ENCODE measurements at regions not wholly inside any gene's neighbourhood (a gene's known extent, or its start where the extent isn't known, plus 50 kb on each side); places are given as distances from the start of the nearest gene placed in this dataset.

DNA sequence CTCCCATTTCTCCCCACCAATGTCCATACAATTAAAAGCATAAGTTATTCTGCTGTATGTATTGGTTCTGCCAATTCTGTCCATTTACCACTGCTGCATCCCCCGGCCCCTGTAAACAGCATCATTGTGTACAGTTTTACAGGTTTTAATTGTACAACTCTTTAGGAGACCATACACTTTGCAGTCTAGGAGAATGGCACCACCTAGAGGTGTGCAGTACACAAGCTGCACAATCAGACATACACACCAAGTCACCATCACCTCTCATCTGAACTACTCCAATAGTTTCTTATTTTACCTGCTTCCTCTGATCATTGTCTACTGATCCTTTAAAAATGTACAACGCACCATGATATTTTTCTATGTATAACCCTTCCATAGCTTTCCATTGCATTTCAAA, 855.9 kb upstream of the KLHL1 start:
- no peak for FAIRE-seq
- no peak for DNase-seq (ENCODE audit: insufficient read length, low spot score)
- no peak for TF ChIP-seq TAF1 (IDR thresholded peaks at IDR 0.05; ENCODE audit: low read depth, low read length)
- no peak for TF ChIP-seq POLR2A (IDR thresholded peaks at IDR 0.05; ENCODE audit: low read depth, low read length)
- TF ChIP-seq PAX5 (IDR thresholded peaks at IDR 0.05; ENCODE audit: insufficient read depth, low read length, severe bottlenecking): no peak
- no peak for TF ChIP-seq POLR2AphosphoS5 (IDR thresholded peaks at IDR 0.05; ENCODE audit: low read depth, low read length)
- TF ChIP-seq POU2F2 (IDR thresholded peaks at IDR 0.05; ENCODE audit: low read depth, low read length): no peak
- TF ChIP-seq SPI1 (IDR thresholded peaks at IDR 0.05; ENCODE audit: low read depth, low read length): no peak

DNA sequence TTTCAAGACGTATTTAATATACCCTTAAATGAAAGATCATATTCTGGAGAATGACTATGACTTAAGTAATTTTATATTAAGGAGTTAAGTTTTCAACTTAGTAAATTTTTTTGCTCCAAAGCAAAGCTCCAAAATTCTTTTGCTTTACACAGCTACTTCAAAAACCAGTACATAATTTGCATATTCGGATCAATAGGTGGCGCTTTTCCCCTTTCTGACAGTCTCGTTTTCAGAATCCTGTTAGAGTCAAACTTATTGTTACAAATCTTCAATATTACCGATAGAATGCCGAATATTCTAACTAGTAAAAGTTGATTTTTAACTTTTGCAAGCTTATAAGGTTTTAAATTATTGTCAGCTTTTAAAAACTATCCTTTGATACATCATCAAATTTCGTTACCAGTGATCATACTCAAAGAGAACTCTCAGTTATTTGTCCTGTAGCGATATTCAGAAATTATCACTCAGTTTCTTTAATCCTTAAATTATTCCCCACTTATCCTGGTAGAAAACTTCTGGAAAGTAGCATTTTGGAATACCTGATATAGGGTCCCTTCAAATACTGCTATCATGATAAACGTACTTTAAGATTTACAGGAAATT, 852.7 kb upstream of the KLHL1 start:
- TF ChIP-seq TAF1 (IDR thresholded peaks at IDR 0.05; ENCODE audit: low read depth, low read length) (no peak), POLR2AphosphoS5 (IDR thresholded peaks at IDR 0.05; ENCODE audit: low read depth, low read length) (no peak), PAX5 (IDR thresholded peaks at IDR 0.05; ENCODE audit: insufficient read depth, low read length, severe bottlenecking) (no peak), SPI1 (IDR thresholded peaks at IDR 0.05; ENCODE audit: low read depth, low read length) (no peak), POLR2A (IDR thresholded peaks at IDR 0.05; ENCODE audit: low read depth, low read length) (no peak), POU2F2 (IDR thresholded peaks at IDR 0.05; ENCODE audit: low read depth, low read length) (no peak)
- FAIRE-seq: no peak
- DNase-seq (ENCODE audit: insufficient read length, low spot score): no peak

GRCh38 chr13:70959035-70959775, 851.0 kb upstream of the KLHL1 start:
- FAIRE-seq (no peak), DNase-seq (ENCODE audit: insufficient read length, low spot score) (no peak)
- no peak for TF ChIP-seq POLR2AphosphoS5 (IDR thresholded peaks at IDR 0.05; ENCODE audit: low read depth, low read length)

GRCh38 chr13:70955887-70956286, 847.6 kb upstream of the KLHL1 start:
- no peak for FAIRE-seq
- TF ChIP-seq POU2F2 (IDR thresholded peaks at IDR 0.05; ENCODE audit: low read depth, low read length) (no peak), SPI1 (IDR thresholded peaks at IDR 0.05; ENCODE audit: low read depth, low read length) (no peak), POLR2A (IDR thresholded peaks at IDR 0.05; ENCODE audit: low read depth, low read length) (no peak), PAX5 (IDR thresholded peaks at IDR 0.05; ENCODE audit: insufficient read depth, low read length, severe bottlenecking) (no peak), POLR2AphosphoS5 (IDR thresholded peaks at IDR 0.05; ENCODE audit: low read depth, low read length) (no peak), TAF1 (IDR thresholded peaks at IDR 0.05; ENCODE audit: low read depth, low read length) (no peak)
- DNase-seq (ENCODE audit: insufficient read length, low spot score): no peak

GRCh38 chr13:70950664-70951063, 842.4 kb upstream of the KLHL1 start:
- FAIRE-seq (no peak), DNase-seq (ENCODE audit: insufficient read length, low spot score) (no peak)
- TF ChIP-seq POLR2AphosphoS5 (IDR thresholded peaks at IDR 0.05; ENCODE audit: low read depth, low read length): no peak
- TF ChIP-seq PAX5 (IDR thresholded peaks at IDR 0.05; ENCODE audit: insufficient read depth, low read length, severe bottlenecking): no peak
- no peak for TF ChIP-seq SPI1 (IDR thresholded peaks at IDR 0.05; ENCODE audit: low read depth, low read length)
- no peak for TF ChIP-seq TAF1 (IDR thresholded peaks at IDR 0.05; ENCODE audit: low read depth, low read length)
- TF ChIP-seq POLR2A (IDR thresholded peaks at IDR 0.05; ENCODE audit: low read depth, low read length): no peak
- TF ChIP-seq POU2F2 (IDR thresholded peaks at IDR 0.05; ENCODE audit: low read depth, low read length): no peak

- FAIRE-seq: no peak
- TF ChIP-seq POLR2AphosphoS5 (IDR thresholded peaks at IDR 0.05; ENCODE audit: low read depth, low read length): no peak
- no peak for TF ChIP-seq POLR2A (IDR thresholded peaks at IDR 0.05; ENCODE audit: low read depth, low read length)
- no peak for TF ChIP-seq POU2F2 (IDR thresholded peaks at IDR 0.05; ENCODE audit: low read depth, low read length)
- TF ChIP-seq SPI1 (IDR thresholded peaks at IDR 0.05; ENCODE audit: low read depth, low read length): no peak
- DNase-seq (ENCODE audit: insufficient read length, low spot score): no peak
Observed at GRCh38 chr13:70945506-70945905, 837.3 kb upstream of the KLHL1 start.

- no peak for DNase-seq (ENCODE audit: insufficient read length, low spot score)
- FAIRE-seq: no peak
- TF ChIP-seq SPI1 (IDR thresholded peaks at IDR 0.05; ENCODE audit: low read depth, low read length): no peak
- no peak for TF ChIP-seq PAX5 (IDR thresholded peaks at IDR 0.05; ENCODE audit: insufficient read depth, low read length, severe bottlenecking)
Observed at GRCh38 chr13:70941454-70941853, 833.2 kb upstream of the KLHL1 start.

GRCh38 chr13:70938462-70938861, 830.2 kb upstream of the KLHL1 start:
- FAIRE-seq (no peak), DNase-seq (ENCODE audit: insufficient read length, low spot score) (no peak)
- TF ChIP-seq SPI1 (IDR thresholded peaks at IDR 0.05; ENCODE audit: low read depth, low read length): no peak
- TF ChIP-seq POLR2AphosphoS5 (IDR thresholded peaks at IDR 0.05; ENCODE audit: low read depth, low read length): no peak
- TF ChIP-seq POLR2A (IDR thresholded peaks at IDR 0.05; ENCODE audit: low read depth, low read length): no peak
- no peak for TF ChIP-seq PAX5 (IDR thresholded peaks at IDR 0.05; ENCODE audit: insufficient read depth, low read length, severe bottlenecking)
- no peak for TF ChIP-seq POU2F2 (IDR thresholded peaks at IDR 0.05; ENCODE audit: low read depth, low read length)
- no peak for TF ChIP-seq TAF1 (IDR thresholded peaks at IDR 0.05; ENCODE audit: low read depth, low read length)

DNA sequence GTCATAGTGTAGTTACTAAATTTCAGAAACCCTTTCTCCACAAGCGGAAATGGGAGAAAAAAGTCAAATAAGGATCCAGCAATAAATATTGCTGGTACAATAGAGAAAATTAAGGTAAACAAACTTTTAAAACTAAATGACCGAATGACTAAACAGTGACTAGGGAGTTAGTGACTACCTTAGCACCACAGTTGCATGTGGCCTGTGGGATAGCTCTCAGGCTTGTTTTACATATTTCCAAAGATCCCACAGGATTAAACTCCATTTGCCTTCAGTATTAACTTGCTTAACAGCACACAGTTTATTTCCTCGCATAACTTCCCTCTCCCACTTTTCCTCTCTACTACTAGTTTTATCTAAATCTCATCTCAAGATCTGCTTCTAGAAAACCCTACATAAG, 824.3 kb upstream of the KLHL1 start:
- DNase-seq (ENCODE audit: insufficient read length, low spot score) (no peak), FAIRE-seq (no peak)
- TF ChIP-seq POLR2AphosphoS5 (IDR thresholded peaks at IDR 0.05; ENCODE audit: low read depth, low read length) (no peak), SPI1 (IDR thresholded peaks at IDR 0.05; ENCODE audit: low read depth, low read length) (no peak)

DNA sequence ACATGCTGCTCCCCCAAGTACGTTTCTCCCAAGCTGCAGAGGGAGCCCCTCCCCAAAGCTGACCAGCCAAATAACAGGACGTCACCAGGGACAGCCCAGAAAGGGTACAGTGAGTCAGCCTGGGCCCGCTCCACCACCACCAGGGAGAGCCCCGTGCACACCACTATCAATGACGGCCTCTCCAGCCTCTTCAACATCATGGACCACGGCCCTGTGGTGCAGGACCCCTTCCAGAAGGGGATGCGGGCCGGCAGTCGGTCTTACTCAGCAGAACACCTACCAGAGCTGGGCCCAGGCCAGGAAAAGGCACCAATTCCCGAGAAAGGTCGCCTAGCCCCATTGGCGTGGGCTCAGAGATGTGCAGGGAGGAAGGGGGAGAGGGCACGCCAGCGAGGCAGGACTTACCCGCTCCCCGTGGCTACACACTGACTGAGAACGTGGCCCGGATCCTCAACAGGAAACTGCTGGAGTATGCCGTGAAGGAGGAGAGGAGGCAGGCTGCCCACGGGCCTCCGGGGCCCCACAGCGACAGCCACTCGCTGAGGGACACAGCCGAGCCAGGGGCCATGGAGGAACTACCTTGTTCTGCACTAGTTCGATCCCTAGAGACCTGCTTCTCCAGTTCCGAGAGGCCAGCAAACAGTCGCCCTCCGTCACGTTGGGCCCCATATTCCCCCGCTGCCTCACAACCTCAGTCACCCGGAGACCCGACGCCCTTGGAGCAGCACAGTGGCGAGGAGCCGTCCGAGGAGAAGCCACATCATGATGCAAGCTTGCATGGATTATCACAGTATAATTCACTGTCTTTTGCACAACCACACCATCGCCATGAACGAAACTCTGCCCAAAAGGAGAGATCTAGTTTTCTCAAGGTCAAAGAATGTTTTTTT, 815.9 kb upstream of the KLHL1 start:
- no peak for TF ChIP-seq POLR2A (IDR thresholded peaks at IDR 0.05; ENCODE audit: low read depth, low read length)
- no peak for DNase-seq (ENCODE audit: insufficient read length, low spot score)
- FAIRE-seq: no peak

All from GM12891 (cell line).